AG10803 (cell line): ENCODE measurements at regions not wholly inside any gene's neighbourhood (a gene's known extent, or its start where the extent isn't known, plus 50 kb on each side); places are given as distances from the start of the nearest gene placed in this dataset.

Source experiments
- DNase-seq: peaks from one replicate; pipeline ENCODE4 v3.0.0; 2010; ENCODE audit warnings: low read depth
- H3K4me3 ChIP-seq: 2 replicates; pipeline ENCODE4 v1.5.1; 2011; ENCODE audit warnings: mild to moderate bottlenecking, low read length, control low read depth
- TF ChIP-seq, protein P1 (sequence below): conservative IDR thresholded peaks from 2 replicates; pipeline ENCODE4 v1.5.1; 2011; ENCODE audit warnings: mild to moderate bottlenecking, low read length, control low read depth, inconsistent platforms

DNA sequence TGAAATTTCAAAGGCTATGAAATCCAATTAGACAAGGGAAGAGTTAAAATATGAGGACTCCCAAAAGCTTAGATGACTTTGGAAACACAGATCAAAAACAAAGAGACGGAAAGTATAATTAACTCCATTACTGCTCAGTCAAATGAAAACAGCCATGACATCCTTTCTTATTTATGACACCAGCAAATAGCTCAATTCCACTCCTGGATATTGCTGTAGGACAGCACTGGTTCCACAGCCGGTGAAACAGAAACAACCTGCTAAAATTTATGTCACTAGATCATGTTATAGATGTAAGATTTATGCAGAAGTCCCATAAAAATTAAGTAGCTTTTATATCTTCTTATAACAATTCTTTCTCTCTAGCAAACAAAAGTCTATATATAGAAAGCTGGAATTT lies 65.6 kb upstream of the RRP15 start:
- no peak overlapping the region for H3K4me3 ChIP-seq
- DNase-seq: no peak

DNA sequence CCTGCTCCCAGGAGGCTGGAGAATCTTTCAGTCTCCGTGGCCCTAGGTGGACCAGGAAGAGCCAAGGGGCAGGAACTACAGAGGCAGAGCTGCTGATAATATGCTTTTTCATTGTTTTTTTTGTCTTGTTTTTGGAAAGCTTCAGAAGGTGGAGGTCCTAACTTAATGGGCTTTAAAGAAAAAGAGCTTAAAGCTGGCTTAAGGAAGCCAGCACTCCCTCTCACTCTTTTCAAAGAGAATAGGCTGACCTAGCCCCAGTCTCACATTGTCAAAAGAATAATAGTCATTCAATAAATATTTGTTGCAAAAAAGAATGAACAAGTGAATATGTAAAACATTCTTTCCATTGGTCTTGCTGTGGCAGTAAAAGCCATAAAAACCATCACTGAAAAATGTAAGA lies 61.0 kb upstream of the RRP15 start:
- DNase-seq: no peak
- TF ChIP-seq, protein P1, sequence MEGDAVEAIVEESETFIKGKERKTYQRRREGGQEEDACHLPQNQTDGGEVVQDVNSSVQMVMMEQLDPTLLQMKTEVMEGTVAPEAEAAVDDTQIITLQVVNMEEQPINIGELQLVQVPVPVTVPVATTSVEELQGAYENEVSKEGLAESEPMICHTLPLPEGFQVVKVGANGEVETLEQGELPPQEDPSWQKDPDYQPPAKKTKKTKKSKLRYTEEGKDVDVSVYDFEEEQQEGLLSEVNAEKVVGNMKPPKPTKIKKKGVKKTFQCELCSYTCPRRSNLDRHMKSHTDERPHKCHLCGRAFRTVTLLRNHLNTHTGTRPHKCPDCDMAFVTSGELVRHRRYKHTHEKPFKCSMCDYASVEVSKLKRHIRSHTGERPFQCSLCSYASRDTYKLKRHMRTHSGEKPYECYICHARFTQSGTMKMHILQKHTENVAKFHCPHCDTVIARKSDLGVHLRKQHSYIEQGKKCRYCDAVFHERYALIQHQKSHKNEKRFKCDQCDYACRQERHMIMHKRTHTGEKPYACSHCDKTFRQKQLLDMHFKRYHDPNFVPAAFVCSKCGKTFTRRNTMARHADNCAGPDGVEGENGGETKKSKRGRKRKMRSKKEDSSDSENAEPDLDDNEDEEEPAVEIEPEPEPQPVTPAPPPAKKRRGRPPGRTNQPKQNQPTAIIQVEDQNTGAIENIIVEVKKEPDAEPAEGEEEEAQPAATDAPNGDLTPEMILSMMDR: no peak
- H3K4me3 ChIP-seq: no peak overlapping the region

More for the DNA sequence above, 65.6 kb upstream of the RRP15 start:
- TF ChIP-seq, protein P1: no peak

DNA sequence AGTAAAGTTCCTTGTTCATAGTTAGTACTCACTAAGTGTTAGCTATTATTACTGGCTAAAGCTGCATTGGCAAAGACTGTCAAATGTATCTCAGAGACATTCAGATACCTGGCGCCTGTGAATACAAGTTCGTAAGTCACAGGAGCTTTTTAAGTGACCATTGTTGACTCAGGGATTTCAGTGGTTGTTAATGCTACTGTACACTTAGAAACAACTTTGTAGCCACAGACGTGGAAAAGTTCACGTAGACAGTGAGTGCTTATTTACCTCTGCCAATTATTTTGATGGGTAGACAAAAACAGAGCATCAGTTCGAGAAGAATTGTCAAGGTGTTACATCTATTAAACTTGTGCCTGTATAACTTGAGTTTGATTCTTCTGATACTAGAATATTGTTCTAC lies 59.1 kb upstream of the RRP15 start:
- H3K4me3 ChIP-seq: no peak overlapping the region
- no peak for DNase-seq
- TF ChIP-seq, protein P1: no peak
